ENCODE measurements at regions not wholly inside any gene's neighbourhood (a gene's known extent, or its start where the extent isn't known, plus 50 kb on each side); places are given as distances from the start of the nearest gene placed in this dataset.
A peak's percentile ranks its signal among the peaks of the same experiment; 100 is the strongest.

GRCh38 chr7:13276977-13277376 is 589.5 kb downstream of the ARL4A start:
- Histone ChIP-seq H3K79me2 (ENCODE audit: insufficient read depth, low read length) (no peaks in the 10 kb centered on the region), H2AFZ (ENCODE audit: low read length) (no peak overlapping the region), H3K27ac (ENCODE audit: low read depth, low read length) (no peak overlapping the region), H3K4me3 (ENCODE audit: insufficient read depth, low read length) (no peak overlapping the region), H4K20me1 (ENCODE audit: insufficient read depth, low read length) (no peaks in the 10 kb centered on the region), H3K4me1 (ENCODE audit: insufficient read depth, low read length) (peaks cover 6% of the 10 kb centered on the region), H3K27me3 (ENCODE audit: insufficient read depth, low read length) (no peaks in the 10 kb centered on the region), H3K9me3 (ENCODE audit: low read depth, low read length) (no peaks in the 10 kb centered on the region), H3K4me2 (ENCODE audit: insufficient read depth, low read length) (no peak overlapping the region), H3K36me3 (ENCODE audit: insufficient read depth, low read length) (no peaks in the 10 kb centered on the region)
- peak; percentile 44 for TF ChIP-seq CTCF (IDR thresholded peaks at IDR 0.05; ENCODE audit: extremely low read depth, low read depth, low read length)
- DNase-seq (ENCODE audit: insufficient read length, low spot score, missing footprints) = no peak

DNA sequence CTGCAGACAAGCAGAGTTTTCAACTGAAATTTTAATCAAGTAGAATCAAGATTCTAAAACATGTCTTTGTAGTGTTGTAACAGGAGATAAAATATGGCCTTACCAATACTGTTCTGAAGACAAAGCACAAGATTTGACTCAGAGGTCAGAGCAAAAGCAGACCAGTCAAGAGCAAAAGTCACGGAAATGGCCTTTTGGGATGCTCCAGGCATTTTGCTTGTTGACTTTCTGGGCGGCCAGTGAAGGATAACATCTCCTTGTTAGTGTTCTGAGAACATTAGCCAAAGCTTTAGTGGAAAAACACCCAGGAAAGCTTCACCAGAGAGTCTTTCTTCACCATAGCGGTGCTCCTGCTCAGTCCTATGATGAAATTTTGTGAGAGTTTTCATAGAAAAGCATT is 590.6 kb downstream of the ARL4A start:
- no peak for DNase-seq (ENCODE audit: insufficient read length, low spot score, missing footprints)
- Histone ChIP-seq H3K4me2 (ENCODE audit: insufficient read depth, low read length) (no peak overlapping the region), H3K36me3 (ENCODE audit: insufficient read depth, low read length) (no peaks in the 10 kb centered on the region), H2AFZ (ENCODE audit: low read length) (peak overlapping the region; percentile 73), H3K4me3 (ENCODE audit: insufficient read depth, low read length) (no peak overlapping the region), H3K4me1 (ENCODE audit: insufficient read depth, low read length) (peaks cover 6% of the 10 kb centered on the region), H3K27me3 (ENCODE audit: insufficient read depth, low read length) (no peaks in the 10 kb centered on the region), H4K20me1 (ENCODE audit: insufficient read depth, low read length) (no peaks in the 10 kb centered on the region), H3K9me3 (ENCODE audit: low read depth, low read length) (no peaks in the 10 kb centered on the region), H3K27ac (ENCODE audit: low read depth, low read length) (no peak overlapping the region), H3K79me2 (ENCODE audit: insufficient read depth, low read length) (no peaks in the 10 kb centered on the region)
- no peak for TF ChIP-seq CTCF (IDR thresholded peaks at IDR 0.05; ENCODE audit: extremely low read depth, low read depth, low read length)

GRCh38 chr7:13279854-13280435 is 592.5 kb downstream of the ARL4A start:
- peaks cover 6% of the 10 kb centered on the region for H3K4me1 ChIP-seq (ENCODE audit: insufficient read depth, low read length)
- no peak overlapping the region for H3K27ac ChIP-seq (ENCODE audit: low read depth, low read length)
- H3K36me3 ChIP-seq (ENCODE audit: insufficient read depth, low read length) = no peaks in the 10 kb centered on the region
- H3K9me3 ChIP-seq (ENCODE audit: low read depth, low read length) = no peaks in the 10 kb centered on the region
- no peaks in the 10 kb centered on the region for H3K79me2 ChIP-seq (ENCODE audit: insufficient read depth, low read length)
- peak overlapping the region; percentile 27 for H3K4me2 ChIP-seq (ENCODE audit: insufficient read depth, low read length)
- TF ChIP-seq CTCF (IDR thresholded peaks at IDR 0.05; ENCODE audit: extremely low read depth, low read depth, low read length) = peak; percentile 46
- DNase-seq (ENCODE audit: insufficient read length, low spot score, missing footprints) = no peak
- no peaks in the 10 kb centered on the region for H3K27me3 ChIP-seq (ENCODE audit: insufficient read depth, low read length)
- H4K20me1 ChIP-seq (ENCODE audit: insufficient read depth, low read length) = no peaks in the 10 kb centered on the region
- H2AFZ ChIP-seq (ENCODE audit: low read length) = no peak overlapping the region
- H3K4me3 ChIP-seq (ENCODE audit: insufficient read depth, low read length) = no peak overlapping the region

DNA sequence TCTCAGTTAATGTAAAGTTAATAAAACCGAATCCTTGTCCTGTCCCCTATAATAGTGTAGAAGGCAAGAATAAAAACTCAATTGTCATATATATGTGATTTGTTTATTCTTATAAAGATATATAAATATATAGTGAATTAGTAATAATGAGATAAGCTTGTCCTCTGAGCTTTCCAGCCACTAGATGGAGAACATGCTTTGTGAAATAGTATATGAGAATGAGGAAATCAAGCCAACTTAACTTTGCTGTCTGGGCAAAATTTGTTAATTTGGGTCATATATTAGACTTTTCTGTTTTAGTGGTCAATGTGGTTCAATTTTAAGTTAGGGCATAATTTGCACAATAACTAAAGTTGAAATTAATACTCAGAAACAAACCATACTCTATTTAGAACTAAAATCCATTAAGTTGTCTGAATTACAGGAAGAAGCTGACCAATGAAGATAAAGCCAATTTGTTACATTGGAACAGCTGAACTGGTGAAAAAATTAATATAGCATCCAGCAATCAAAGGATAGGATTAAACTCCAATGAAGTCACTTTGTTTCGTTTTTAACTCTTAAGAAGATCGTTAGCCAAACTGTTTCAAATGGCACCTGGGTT is 595.0 kb downstream of the ARL4A start:
- Histone ChIP-seq H3K4me3 (ENCODE audit: insufficient read depth, low read length) (no peak overlapping the region), H3K9me3 (ENCODE audit: low read depth, low read length) (no peaks in the 10 kb centered on the region), H3K27me3 (ENCODE audit: insufficient read depth, low read length) (no peaks in the 10 kb centered on the region), H3K27ac (ENCODE audit: low read depth, low read length) (no peak overlapping the region), H3K4me1 (ENCODE audit: insufficient read depth, low read length) (peaks cover 7% of the 10 kb centered on the region), H3K4me2 (ENCODE audit: insufficient read depth, low read length) (no peak overlapping the region), H3K79me2 (ENCODE audit: insufficient read depth, low read length) (no peaks in the 10 kb centered on the region), H2AFZ (ENCODE audit: low read length) (no peak overlapping the region), H3K36me3 (ENCODE audit: insufficient read depth, low read length) (no peaks in the 10 kb centered on the region), H4K20me1 (ENCODE audit: insufficient read depth, low read length) (no peaks in the 10 kb centered on the region)
- no peak for DNase-seq (ENCODE audit: insufficient read length, low spot score, missing footprints)
- peak; percentile 65 for TF ChIP-seq CTCF (IDR thresholded peaks at IDR 0.05; ENCODE audit: extremely low read depth, low read depth, low read length)
